HEK293 (cell line): ENCODE measurements at regions not wholly inside any gene's neighbourhood (a gene's known extent, or its start where the extent isn't known, plus 50 kb on each side); places are given as distances from the start of the nearest gene placed in this dataset.

Experiments
- CTCF ChIA-PET: fragments of 350-600 bp; formaldehyde crosslinking; extraction: SDS; loops from one replicate; lab custom pipeline; 2021; ENCODE audit warnings: antibody characterized with exemption; lab: Yijun Ruan, JAX
- POLR2A ChIA-PET: fragments of 300-600 bp; formaldehyde crosslinking; extraction: SDS; loops from one replicate; lab custom pipeline; 2020; ENCODE audit warnings: antibody characterized with exemption, inconsistent platforms; lab: Yijun Ruan, JAX
- H3K27ac ChIP-seq: fragments of 200-500 bp; sonication (Bioruptor generic); 2 replicates; pipeline ENCODE4 v1.5.1; 2014; ENCODE audit warnings: low read depth, low read length, control low read depth, inconsistent platforms; ENCODE audit errors: extremely low read depth
- H3K36me3 ChIP-seq, 2 experiments: fragments of 200-500 bp in 1 of 2; sonication (Bioruptor generic) in 1 of 2; 1 replicate in 1 of 2; 2 replicates in 1 of 2; pipeline ENCODE4 v1.5.1; 2014 to 2017; ENCODE audit warnings: inconsistent platforms in 2 of 2, low read length in 2 of 2; ENCODE audit not compliant: control insufficient read depth in 2 of 2, insufficient read depth in 1 of 2
- H3K4me1 ChIP-seq: fragments of 200-500 bp; sonication (Bioruptor generic); 2 replicates; pipeline ENCODE4 v1.5.1; 2014; ENCODE audit warnings: mild to moderate bottlenecking, low read length, inconsistent platforms; ENCODE audit not compliant: control insufficient read depth, insufficient read depth
- H3K4me3 ChIP-seq: 2 replicates; pipeline ENCODE4 v1.5.1; 2011; ENCODE audit warnings: low read depth, mild to moderate bottlenecking, control low read depth, low read length, moderate library complexity
- H3K9me3 ChIP-seq: fragments of 200-500 bp; sonication (Bioruptor generic); 2 replicates; pipeline ENCODE4 v1.5.1; 2014; ENCODE audit warnings: low read depth, low read length, inconsistent platforms; ENCODE audit not compliant: control insufficient read depth, insufficient read depth
- GLIS2 ChIP-seq: fragments of 450-650 bp; formaldehyde crosslinking; IDR thresholded peaks from 2 replicates; pipeline ENCODE4 v1.5.1; 2016; ENCODE audit warnings: missing biosample characterization, missing genetic modification characterization
- TRIM28 ChIP-seq: IDR thresholded peaks from 2 replicates; pipeline ENCODE4 v1.6.1; 2011; ENCODE audit warnings: low read length, control low read depth, borderline replicate concordance
- YY2 ChIP-seq: fragments of 450-650 bp; formaldehyde crosslinking; IDR thresholded peaks from 2 replicates; pipeline ENCODE4 v1.5.1; 2016; ENCODE audit warnings: missing biosample characterization, missing genetic modification characterization
- ZBTB21 ChIP-seq: fragments of 450-650 bp; formaldehyde crosslinking; IDR thresholded peaks from 2 replicates; pipeline ENCODE4 v1.5.1; 2017; ENCODE audit warnings: missing biosample characterization, missing genetic modification characterization
- ZBTB48 ChIP-seq: fragments of 450-650 bp; formaldehyde crosslinking; IDR thresholded peaks from 2 replicates; pipeline ENCODE4 v1.5.1; 2016; ENCODE audit warnings: missing biosample characterization, missing genetic modification characterization
- ZFP3 ChIP-seq: fragments of 450-650 bp; formaldehyde crosslinking; IDR thresholded peaks from 2 replicates; pipeline ENCODE4 v1.5.1; 2016; ENCODE audit warnings: low read depth, missing biosample characterization, missing genetic modification characterization
- ZNF19 ChIP-seq: fragments of 450-650 bp; formaldehyde crosslinking; IDR thresholded peaks from 2 replicates; pipeline ENCODE4; 2016; ENCODE audit warnings: missing biosample characterization, missing genetic modification characterization, low read depth
- ZNF211 ChIP-seq: fragments of 450-650 bp; formaldehyde crosslinking; IDR thresholded peaks from 2 replicates; pipeline ENCODE4 v1.5.1; 2016; ENCODE audit warnings: low read depth, missing biosample characterization, missing genetic modification characterization
- ZNF292 ChIP-seq: fragments of 450-650 bp; formaldehyde crosslinking; IDR thresholded peaks from 2 replicates; pipeline ENCODE4 v1.5.1; 2016; ENCODE audit warnings: low read depth, missing biosample characterization, missing genetic modification characterization, borderline replicate concordance
- ZNF341 ChIP-seq: fragments of 450-650 bp; formaldehyde crosslinking; IDR thresholded peaks from 2 replicates; pipeline ENCODE4; 2016; ENCODE audit warnings: low read depth, missing biosample characterization, missing genetic modification characterization
- ZNF473 ChIP-seq: fragments of 450-650 bp; formaldehyde crosslinking; IDR thresholded peaks from 2 replicates; pipeline ENCODE4 v1.5.1; 2017; ENCODE audit warnings: missing biosample characterization, missing genetic modification characterization
- ZNF600 ChIP-seq: fragments of 450-650 bp; formaldehyde crosslinking; IDR thresholded peaks from 2 replicates; pipeline ENCODE4 v1.5.1; 2016; ENCODE audit warnings: missing biosample characterization, missing genetic modification characterization
- ZNF660 ChIP-seq: fragments of 450-650 bp; IDR thresholded peaks from 2 replicates; pipeline ENCODE4 v1.5.1; 2018; ENCODE audit warnings: missing biosample characterization, mild to moderate bottlenecking, missing genetic modification characterization
- ZSCAN30 ChIP-seq: fragments of 450-650 bp; IDR thresholded peaks from 2 replicates; pipeline ENCODE4 v1.5.1; 2018; ENCODE audit warnings: missing biosample characterization, mild to moderate bottlenecking, missing genetic modification characterization, moderate library complexity
- TF ChIP-seq, protein P1 (sequence below): fragments of 450-650 bp; formaldehyde crosslinking; IDR thresholded peaks from 2 replicates; pipeline ENCODE4 v1.5.1; 2016; ENCODE audit warnings: missing biosample characterization, missing genetic modification characterization
- TF ChIP-seq, protein P2 (sequence below): fragments of 450-650 bp; formaldehyde crosslinking; IDR thresholded peaks from 2 replicates; pipeline ENCODE4 v1.5.1; 2017; ENCODE audit warnings: missing biosample characterization, missing genetic modification characterization
- TF ChIP-seq, protein P3 (sequence below): fragments of 450-650 bp; formaldehyde crosslinking; IDR thresholded peaks from 2 replicates; pipeline ENCODE4 v1.5.1; 2017; ENCODE audit warnings: missing biosample characterization, missing genetic modification characterization
- TF ChIP-seq, protein P4 (sequence below): fragments of 450-650 bp; formaldehyde crosslinking; IDR thresholded peaks from 2 replicates; pipeline ENCODE4 v1.5.1; 2016; ENCODE audit warnings: missing biosample characterization, missing genetic modification characterization
- TF ChIP-seq, protein P5 (sequence below): fragments of 450-650 bp; formaldehyde crosslinking; IDR thresholded peaks from 2 replicates; pipeline ENCODE4 v1.5.0; 2017; ENCODE audit warnings: missing biosample characterization, missing genetic modification characterization, borderline replicate concordance

DNA sequence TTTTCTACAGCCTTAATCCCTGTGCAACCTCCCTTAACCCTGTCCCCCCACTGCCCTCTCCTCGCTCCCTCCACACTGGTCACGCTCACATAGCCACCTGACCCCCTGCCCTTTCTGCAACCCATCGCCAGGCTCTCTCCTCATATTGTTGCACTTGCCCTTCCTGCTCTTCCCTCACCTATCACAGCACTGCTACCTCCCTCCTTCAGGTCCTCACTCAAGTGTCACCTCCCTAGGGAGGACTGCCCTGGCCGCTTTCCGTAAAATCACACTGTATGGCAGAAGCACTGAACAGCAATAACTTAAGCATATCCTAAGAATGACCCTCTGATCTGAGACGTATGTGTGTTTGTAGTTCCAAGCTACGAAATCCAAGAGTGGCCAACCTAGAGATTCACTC is 406.0 kb downstream of the SIPA1L2 start:
- Histone ChIP-seq H3K36me3 (no peaks in the 10 kb centered on the region), H3K4me3 (no peak overlapping the region), H3K27ac (no peak overlapping the region), H3K9me3 (no peaks in the 10 kb centered on the region), H3K4me1 (peaks cover 26% of the 10 kb centered on the region)
- CTCF ChIA-PET, result interaction anchor here (0.6 kb wide), 1 partner anchor 16 kb away, joined by 3 read pairs; no protein-coding TSS in a partner anchor
- POLR2A ChIA-PET, result no interaction called here
- TF ChIP-seq, protein P1, sequence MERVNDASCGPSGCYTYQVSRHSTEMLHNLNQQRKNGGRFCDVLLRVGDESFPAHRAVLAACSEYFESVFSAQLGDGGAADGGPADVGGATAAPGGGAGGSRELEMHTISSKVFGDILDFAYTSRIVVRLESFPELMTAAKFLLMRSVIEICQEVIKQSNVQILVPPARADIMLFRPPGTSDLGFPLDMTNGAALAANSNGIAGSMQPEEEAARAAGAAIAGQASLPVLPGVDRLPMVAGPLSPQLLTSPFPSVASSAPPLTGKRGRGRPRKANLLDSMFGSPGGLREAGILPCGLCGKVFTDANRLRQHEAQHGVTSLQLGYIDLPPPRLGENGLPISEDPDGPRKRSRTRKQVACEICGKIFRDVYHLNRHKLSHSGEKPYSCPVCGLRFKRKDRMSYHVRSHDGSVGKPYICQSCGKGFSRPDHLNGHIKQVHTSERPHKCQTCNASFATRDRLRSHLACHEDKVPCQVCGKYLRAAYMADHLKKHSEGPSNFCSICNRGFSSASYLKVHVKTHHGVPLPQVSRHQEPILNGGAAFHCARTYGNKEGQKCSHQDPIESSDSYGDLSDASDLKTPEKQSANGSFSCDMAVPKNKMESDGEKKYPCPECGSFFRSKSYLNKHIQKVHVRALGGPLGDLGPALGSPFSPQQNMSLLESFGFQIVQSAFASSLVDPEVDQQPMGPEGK (tag by site-specific recombination), result no peak
- TF ChIP-seq ZFP3, result no peak
- no peak for TF ChIP-seq GLIS2 (tag by site-specific recombination)
- TF ChIP-seq, protein P2, sequence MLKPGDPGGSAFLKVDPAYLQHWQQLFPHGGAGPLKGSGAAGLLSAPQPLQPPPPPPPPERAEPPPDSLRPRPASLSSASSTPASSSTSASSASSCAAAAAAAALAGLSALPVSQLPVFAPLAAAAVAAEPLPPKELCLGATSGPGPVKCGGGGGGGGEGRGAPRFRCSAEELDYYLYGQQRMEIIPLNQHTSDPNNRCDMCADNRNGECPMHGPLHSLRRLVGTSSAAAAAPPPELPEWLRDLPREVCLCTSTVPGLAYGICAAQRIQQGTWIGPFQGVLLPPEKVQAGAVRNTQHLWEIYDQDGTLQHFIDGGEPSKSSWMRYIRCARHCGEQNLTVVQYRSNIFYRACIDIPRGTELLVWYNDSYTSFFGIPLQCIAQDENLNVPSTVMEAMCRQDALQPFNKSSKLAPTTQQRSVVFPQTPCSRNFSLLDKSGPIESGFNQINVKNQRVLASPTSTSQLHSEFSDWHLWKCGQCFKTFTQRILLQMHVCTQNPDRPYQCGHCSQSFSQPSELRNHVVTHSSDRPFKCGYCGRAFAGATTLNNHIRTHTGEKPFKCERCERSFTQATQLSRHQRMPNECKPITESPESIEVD (tag by site-specific recombination), result no peak
- TF ChIP-seq ZNF19 (tag by site-specific recombination), result no peak
- TF ChIP-seq, protein P3, sequence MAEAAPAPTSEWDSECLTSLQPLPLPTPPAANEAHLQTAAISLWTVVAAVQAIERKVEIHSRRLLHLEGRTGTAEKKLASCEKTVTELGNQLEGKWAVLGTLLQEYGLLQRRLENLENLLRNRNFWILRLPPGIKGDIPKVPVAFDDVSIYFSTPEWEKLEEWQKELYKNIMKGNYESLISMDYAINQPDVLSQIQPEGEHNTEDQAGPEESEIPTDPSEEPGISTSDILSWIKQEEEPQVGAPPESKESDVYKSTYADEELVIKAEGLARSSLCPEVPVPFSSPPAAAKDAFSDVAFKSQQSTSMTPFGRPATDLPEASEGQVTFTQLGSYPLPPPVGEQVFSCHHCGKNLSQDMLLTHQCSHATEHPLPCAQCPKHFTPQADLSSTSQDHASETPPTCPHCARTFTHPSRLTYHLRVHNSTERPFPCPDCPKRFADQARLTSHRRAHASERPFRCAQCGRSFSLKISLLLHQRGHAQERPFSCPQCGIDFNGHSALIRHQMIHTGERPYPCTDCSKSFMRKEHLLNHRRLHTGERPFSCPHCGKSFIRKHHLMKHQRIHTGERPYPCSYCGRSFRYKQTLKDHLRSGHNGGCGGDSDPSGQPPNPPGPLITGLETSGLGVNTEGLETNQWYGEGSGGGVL, result peak; percentile 57
- no peak for TF ChIP-seq TRIM28
- TF ChIP-seq ZBTB48 (tag by site-specific recombination), result no peak
- TF ChIP-seq YY2 (tag by site-specific recombination), result 0 out of 2 replicates have a peak, but pooled peaks have one; percentile 25
- no peak for TF ChIP-seq ZNF600
- TF ChIP-seq ZBTB21 (tag by site-specific recombination), result no peak
- no peak for TF ChIP-seq ZNF292 (tag by site-specific recombination)
- TF ChIP-seq ZNF341, result peak; percentile 58; the same call in 1 of the 2 replicates
- no peak for TF ChIP-seq ZNF660 (tag by site-specific recombination)
- TF ChIP-seq ZSCAN30 (tag by site-specific recombination), result no peak
- TF ChIP-seq, protein P4, sequence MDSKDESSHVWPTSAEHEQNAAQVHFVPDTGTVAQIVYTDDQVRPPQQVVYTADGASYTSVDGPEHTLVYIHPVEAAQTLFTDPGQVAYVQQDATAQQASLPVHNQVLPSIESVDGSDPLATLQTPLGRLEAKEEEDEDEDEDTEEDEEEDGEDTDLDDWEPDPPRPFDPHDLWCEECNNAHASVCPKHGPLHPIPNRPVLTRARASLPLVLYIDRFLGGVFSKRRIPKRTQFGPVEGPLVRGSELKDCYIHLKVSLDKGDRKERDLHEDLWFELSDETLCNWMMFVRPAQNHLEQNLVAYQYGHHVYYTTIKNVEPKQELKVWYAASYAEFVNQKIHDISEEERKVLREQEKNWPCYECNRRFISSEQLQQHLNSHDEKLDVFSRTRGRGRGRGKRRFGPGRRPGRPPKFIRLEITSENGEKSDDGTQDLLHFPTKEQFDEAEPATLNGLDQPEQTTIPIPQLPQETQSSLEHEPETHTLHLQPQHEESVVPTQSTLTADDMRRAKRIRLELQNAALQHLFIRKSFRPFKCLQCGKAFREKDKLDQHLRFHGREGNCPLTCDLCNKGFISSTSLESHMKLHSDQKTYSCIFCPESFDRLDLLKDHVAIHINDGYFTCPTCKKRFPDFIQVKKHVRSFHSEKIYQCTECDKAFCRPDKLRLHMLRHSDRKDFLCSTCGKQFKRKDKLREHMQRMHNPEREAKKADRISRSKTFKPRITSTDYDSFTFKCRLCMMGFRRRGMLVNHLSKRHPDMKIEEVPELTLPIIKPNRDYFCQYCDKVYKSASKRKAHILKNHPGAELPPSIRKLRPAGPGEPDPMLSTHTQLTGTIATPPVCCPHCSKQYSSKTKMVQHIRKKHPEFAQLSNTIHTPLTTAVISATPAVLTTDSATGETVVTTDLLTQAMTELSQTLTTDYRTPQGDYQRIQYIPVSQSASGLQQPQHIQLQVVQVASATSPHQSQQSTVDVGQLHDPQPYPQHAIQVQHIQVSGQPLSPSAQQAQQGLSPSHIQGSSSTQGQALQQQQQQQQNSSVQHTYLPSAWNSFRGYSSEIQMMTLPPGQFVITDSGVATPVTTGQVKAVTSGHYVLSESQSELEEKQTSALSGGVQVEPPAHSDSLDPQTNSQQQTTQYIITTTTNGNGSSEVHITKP, result no peak
- no peak for TF ChIP-seq ZNF473 (tag by site-specific recombination)
- TF ChIP-seq, protein P5, sequence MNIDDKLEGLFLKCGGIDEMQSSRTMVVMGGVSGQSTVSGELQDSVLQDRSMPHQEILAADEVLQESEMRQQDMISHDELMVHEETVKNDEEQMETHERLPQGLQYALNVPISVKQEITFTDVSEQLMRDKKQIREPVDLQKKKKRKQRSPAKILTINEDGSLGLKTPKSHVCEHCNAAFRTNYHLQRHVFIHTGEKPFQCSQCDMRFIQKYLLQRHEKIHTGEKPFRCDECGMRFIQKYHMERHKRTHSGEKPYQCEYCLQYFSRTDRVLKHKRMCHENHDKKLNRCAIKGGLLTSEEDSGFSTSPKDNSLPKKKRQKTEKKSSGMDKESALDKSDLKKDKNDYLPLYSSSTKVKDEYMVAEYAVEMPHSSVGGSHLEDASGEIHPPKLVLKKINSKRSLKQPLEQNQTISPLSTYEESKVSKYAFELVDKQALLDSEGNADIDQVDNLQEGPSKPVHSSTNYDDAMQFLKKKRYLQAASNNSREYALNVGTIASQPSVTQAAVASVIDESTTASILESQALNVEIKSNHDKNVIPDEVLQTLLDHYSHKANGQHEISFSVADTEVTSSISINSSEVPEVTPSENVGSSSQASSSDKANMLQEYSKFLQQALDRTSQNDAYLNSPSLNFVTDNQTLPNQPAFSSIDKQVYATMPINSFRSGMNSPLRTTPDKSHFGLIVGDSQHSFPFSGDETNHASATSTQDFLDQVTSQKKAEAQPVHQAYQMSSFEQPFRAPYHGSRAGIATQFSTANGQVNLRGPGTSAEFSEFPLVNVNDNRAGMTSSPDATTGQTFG (tag by site-specific recombination), result 0 out of 2 replicates have a peak, but pooled peaks have one; percentile 18
- TF ChIP-seq ZNF211 (tag by site-specific recombination), result no peak
